HUDEP-2 (cell line): ENCODE measurements at regions not wholly inside any gene's neighbourhood (a gene's known extent, or its start where the extent isn't known, plus 50 kb on each side); places are given as distances from the start of the nearest gene placed in this dataset.
"Not testable (repeated sequence)": the region's sequence is repeated elsewhere in the genome, so short reads cannot be mapped to it uniquely, and the experiment has no call there.

Experiments
- DNase-seq, 76 experiments: peaks; one replicate each; lab custom pipeline; 2025; ENCODE audit not compliant: unreplicated experiment in 76 of 76; lab: John Stamatoyannopoulos, UW

GRCh38 chr1:245036102-245036501 is 118.7 kb upstream of the KIF26B start:
- no peak for DNase-seq

GRCh38 chr1:245031041-245031440 is 123.7 kb upstream of the KIF26B start:
- DNase-seq, result no peak

GRCh38 chr1:245026247-245026646 is 128.5 kb upstream of the KIF26B start:
- DNase-seq, result no peak

GRCh38 chr1:245025525-245025924 is 129.3 kb upstream of the KIF26B start:
- no peak for DNase-seq

GRCh38 chr1:245023222-245023621 is 131.6 kb upstream of the KIF26B start:
- DNase-seq, result no peak

- DNase-seq, result no peak
Measured at GRCh38 chr1:245019910-245020486, 134.8 kb upstream of the KIF26B start.

- DNase-seq, result no peak
Measured at GRCh38 chr1:245016700-245017099, 138.1 kb upstream of the KIF26B start.

GRCh38 chr1:245015031-245015430 is 139.8 kb upstream of the KIF26B start:
- DNase-seq, result no peak

GRCh38 chr1:245014247-245015029 is 140.3 kb upstream of the KIF26B start:
- DNase-seq, result no peak

- DNase-seq, result no peak
Measured at GRCh38 chr1:245010018-245010614, 144.7 kb upstream of the KIF26B start.

GRCh38 chr1:245008761-245009160 is 144.4 kb upstream of the HNRNPU start:
- no peak for DNase-seq

GRCh38 chr1:245007852-245008251 is 143.5 kb upstream of the HNRNPU start:
- no peak for DNase-seq

GRCh38 chr1:245003246-245003645 is 138.9 kb upstream of the HNRNPU start:
- no peak for DNase-seq

GRCh38 chr1:245001252-245001651 is 136.9 kb upstream of the HNRNPU start:
- DNase-seq, result peak in 5 of 76 experiments; percentile 1 to 25 (median 20)

GRCh38 chr1:245000872-245001188 is 136.5 kb upstream of the HNRNPU start:
- DNase-seq, result no peak

- not testable (repeated sequence) for DNase-seq
Measured at GRCh38 chr1:244999644-245000043, 135.3 kb upstream of the HNRNPU start.

- no peak for DNase-seq
Measured at GRCh38 chr1:244998717-244999346, 134.5 kb upstream of the HNRNPU start.

GRCh38 chr1:244995602-244996400 is 131.5 kb upstream of the HNRNPU start:
- DNase-seq, result no peak

- no peak for DNase-seq
Measured at GRCh38 chr1:244992833-244993232, 128.5 kb upstream of the HNRNPU start.

- DNase-seq, result no peak
Measured at GRCh38 chr1:244989813-244990212, 125.5 kb upstream of the HNRNPU start.

- DNase-seq, result no peak
Measured at GRCh38 chr1:244988521-244988920, 124.2 kb upstream of the HNRNPU start.
